Thymus (tissue), 11 donors: ENCODE measurements at regions not wholly inside any gene's neighbourhood (a gene's known extent, or its start where the extent isn't known, plus 50 kb on each side); places are given as distances from the start of the nearest gene placed in this dataset.

Experiments used
- DNase-seq, 9 donors: peaks; one replicate each; pipeline ENCODE4 v3.0.0-alpha.2; 2013; ENCODE audit warnings: low spot score in 9 of 9, low read depth in 6 of 9, missing footprints in 1 of 9
- H3K27ac ChIP-seq, 2 donors: one replicate each; pipeline ENCODE4 v1.5.1; 2013; ENCODE audit warnings: control low read depth in 1 of 2, low read depth in 1 of 2, low read length in 1 of 2, mild to moderate bottlenecking in 1 of 2, moderate library complexity in 1 of 2
- H3K27me3 ChIP-seq, 2 donors: one replicate each; pipeline ENCODE4 v1.5.1; 2013; ENCODE audit warnings: low read length in 1 of 2; ENCODE audit not compliant: control insufficient read depth in 2 of 2, insufficient read depth in 1 of 2
- H3K36me3 ChIP-seq, 2 donors: one replicate each; pipeline ENCODE4 v1.5.1; 2013; ENCODE audit warnings: low read length in 1 of 2, mild to moderate bottlenecking in 1 of 2, moderate library complexity in 1 of 2; ENCODE audit not compliant: control insufficient read depth in 2 of 2, insufficient read depth in 2 of 2
- H3K4me1 ChIP-seq, 2 donors: one replicate each; pipeline ENCODE4 v1.5.1; 2013; ENCODE audit warnings: low read length in 2 of 2; ENCODE audit not compliant: control insufficient read depth in 2 of 2, insufficient read depth in 2 of 2
- H3K4me3 ChIP-seq, 2 donors: one replicate each; pipeline ENCODE4 v1.5.1; 2013; ENCODE audit warnings: low read length in 2 of 2, control low read depth in 1 of 2, mild to moderate bottlenecking in 1 of 2
- H3K9me3 ChIP-seq, 2 donors: one replicate each; pipeline ENCODE4 v1.5.1; 2013; ENCODE audit warnings: low read length in 1 of 2, mild to moderate bottlenecking in 1 of 2; ENCODE audit not compliant: control insufficient read depth in 2 of 2, insufficient read depth in 1 of 2
- WGBS: extraction: QIAGEN DNeasy Blood & Tissue Kit; methylation state at CpG from one replicate; pipeline ENCODE4 v1.1.7; 2013; 5-methylcytosine and 5-hydroxymethylcytosine counted together
- donor health status: healthy.

DNA sequence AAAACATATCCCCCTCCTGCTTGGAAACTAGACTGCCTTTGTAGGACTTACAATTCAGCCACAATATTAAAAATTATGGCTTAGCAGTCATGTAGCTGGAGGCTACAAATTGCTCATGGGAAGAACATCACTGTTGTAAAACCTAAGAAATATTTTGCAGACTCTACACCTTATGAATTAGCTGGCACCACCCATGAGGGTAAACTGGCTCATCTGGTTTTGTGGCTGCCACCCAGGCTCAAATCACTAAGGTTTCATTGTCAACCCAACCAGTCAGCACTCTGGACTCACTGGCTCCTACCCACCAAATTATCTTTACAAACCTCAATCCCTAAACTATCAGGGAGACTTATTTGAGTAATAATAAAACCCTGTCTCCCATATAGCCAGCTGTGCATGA, 100.7 kb upstream of the OLFM3 start:
- H3K4me1 ChIP-seq: no peaks in the 10 kb centered on the region
- H3K27ac ChIP-seq: no peak overlapping the region
- H3K36me3 ChIP-seq: no peaks in the 10 kb centered on the region
- DNase-seq: no peak
- H3K4me3 ChIP-seq: no peak overlapping the region
- no peaks in the 10 kb centered on the region for H3K27me3 ChIP-seq
- no peaks in the 10 kb centered on the region for H3K9me3 ChIP-seq

DNA sequence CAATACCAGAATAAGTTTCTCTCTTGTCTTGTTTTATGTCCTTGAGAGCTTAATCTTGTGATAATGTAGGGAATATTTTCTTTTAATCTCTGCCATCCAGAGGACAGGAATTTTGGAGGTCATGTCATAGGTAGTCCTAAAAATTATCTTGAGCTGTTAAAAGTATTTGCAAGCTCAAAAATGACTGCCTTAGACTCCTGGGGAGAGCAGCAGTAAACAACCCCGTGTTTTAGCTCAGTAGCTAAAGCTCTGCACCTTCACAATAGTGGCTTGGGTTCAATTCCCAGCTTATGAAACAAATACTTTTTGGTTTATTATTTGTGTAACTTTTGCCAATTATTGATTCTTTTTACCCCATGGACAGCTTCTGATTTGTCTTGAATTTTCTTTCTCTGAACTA, 99.4 kb upstream of the OLFM3 start:
- Histone ChIP-seq H3K9me3 (no peaks in the 10 kb centered on the region), H3K27ac (no peak overlapping the region), H3K27me3 (no peaks in the 10 kb centered on the region), H3K4me3 (no peak overlapping the region), H3K4me1 (no peaks in the 10 kb centered on the region), H3K36me3 (no peaks in the 10 kb centered on the region)
- 61% methylated on average over 1 of the region's 1 CpG for WGBS
- no peak for DNase-seq

- DNase-seq: no peak
- H3K27me3 ChIP-seq: no peaks in the 10 kb centered on the region
- no peak overlapping the region for H3K4me3 ChIP-seq
- H3K9me3 ChIP-seq: no peaks in the 10 kb centered on the region
- H3K27ac ChIP-seq: no peak overlapping the region
- H3K4me1 ChIP-seq: no peaks in the 10 kb centered on the region
- WGBS: 97% methylated on average over 1 of the region's 1 CpG
- H3K36me3 ChIP-seq: no peaks in the 10 kb centered on the region
These were observed 93.1 kb upstream of the OLFM3 start for GRCh38 chr1:102089791-102090190.

- H3K27me3 ChIP-seq: no peaks in the 10 kb centered on the region
These were observed 89.2 kb upstream of the OLFM3 start for GRCh38 chr1:102085896-102086295.

GRCh38 chr1:102084771-102085535, 88.2 kb upstream of the OLFM3 start:
- 91% methylated on average over 1 of the region's 1 CpG for WGBS
- Histone ChIP-seq H3K4me3 (no peak overlapping the region), H3K9me3 (no peaks in the 10 kb centered on the region), H3K36me3 (no peaks in the 10 kb centered on the region), H3K4me1 (no peaks in the 10 kb centered on the region), H3K27ac (no peak overlapping the region), H3K27me3 (no peaks in the 10 kb centered on the region)
- DNase-seq: no peak

More at GRCh38 chr1:102085896-102086295, 89.2 kb upstream of the OLFM3 start:
- H3K4me3 ChIP-seq: no peak overlapping the region
- WGBS: 98% methylated on average over 1 of the region's 1 CpG
- H3K36me3 ChIP-seq: no peaks in the 10 kb centered on the region
- no peak for DNase-seq
- H3K9me3 ChIP-seq: no peaks in the 10 kb centered on the region
- no peak overlapping the region for H3K27ac ChIP-seq
- H3K4me1 ChIP-seq: no peaks in the 10 kb centered on the region

- no peak overlapping the region for H3K27ac ChIP-seq
- DNase-seq: no peak
- no peaks in the 10 kb centered on the region for H3K4me1 ChIP-seq
- WGBS: 88% methylated on average over 3 of the region's 3 CpGs
- H3K9me3 ChIP-seq: no peaks in the 10 kb centered on the region
- H3K4me3 ChIP-seq: no peak overlapping the region
- no peaks in the 10 kb centered on the region for H3K27me3 ChIP-seq
- H3K36me3 ChIP-seq: no peaks in the 10 kb centered on the region
These were observed 86.5 kb upstream of the OLFM3 start for GRCh38 chr1:102083192-102083591.

- Histone ChIP-seq H3K4me1 (no peaks in the 10 kb centered on the region), H3K27me3 (no peaks in the 10 kb centered on the region), H3K27ac (no peak overlapping the region), H3K4me3 (no peak overlapping the region), H3K36me3 (no peaks in the 10 kb centered on the region), H3K9me3 (no peaks in the 10 kb centered on the region)
- DNase-seq: no peak
These were observed 78.1 kb upstream of the OLFM3 start for GRCh38 chr1:102074874-102075273.

- H3K36me3 ChIP-seq: no peaks in the 10 kb centered on the region
- no peak overlapping the region for H3K27ac ChIP-seq
- H3K4me1 ChIP-seq: no peaks in the 10 kb centered on the region
- no peaks in the 10 kb centered on the region for H3K27me3 ChIP-seq
- no peak for DNase-seq
- no peak overlapping the region for H3K4me3 ChIP-seq
- H3K9me3 ChIP-seq: no peaks in the 10 kb centered on the region
These were observed 74.7 kb upstream of the OLFM3 start for GRCh38 chr1:102071451-102071850.

GRCh38 chr1:102050556-102050955, 53.8 kb upstream of the OLFM3 start:
- Histone ChIP-seq H3K9me3 (no peaks in the 10 kb centered on the region), H3K4me1 (no peaks in the 10 kb centered on the region), H3K27me3 (no peaks in the 10 kb centered on the region), H3K4me3 (no peak overlapping the region), H3K27ac (no peak overlapping the region), H3K36me3 (no peaks in the 10 kb centered on the region)
- 9% methylated on average over 1 of the region's 1 CpG for WGBS
- no peak for DNase-seq

DNA sequence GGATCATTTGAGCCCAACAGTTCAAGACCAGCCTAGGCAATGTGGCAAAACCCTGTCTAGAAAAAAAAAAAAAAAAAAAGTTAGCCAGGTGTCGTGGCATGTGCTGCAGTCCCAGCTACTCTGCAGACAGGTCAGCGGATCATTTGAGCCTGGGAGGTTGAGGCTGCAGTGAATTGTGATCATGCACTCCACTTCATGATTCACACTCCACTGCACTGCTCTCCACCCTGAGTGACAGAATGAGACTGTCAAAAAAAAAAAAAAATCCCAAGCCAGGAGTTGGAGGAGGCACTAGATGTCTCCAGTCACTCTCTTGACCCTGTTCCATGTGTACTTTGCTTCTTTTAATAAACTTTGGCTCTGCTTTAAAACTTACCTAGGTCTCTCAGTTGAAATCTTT, 51.0 kb upstream of the OLFM3 start:
- H3K36me3 ChIP-seq: no peaks in the 10 kb centered on the region
- WGBS: 90% methylated on average over 2 of the region's 2 CpGs
- no peak overlapping the region for H3K27ac ChIP-seq
- no peak overlapping the region for H3K4me3 ChIP-seq
- no peaks in the 10 kb centered on the region for H3K4me1 ChIP-seq
- no peaks in the 10 kb centered on the region for H3K27me3 ChIP-seq
- DNase-seq: no peak
- H3K9me3 ChIP-seq: no peaks in the 10 kb centered on the region
